B cell (primary cell): ENCODE measurements at regions not wholly inside any gene's neighbourhood (a gene's known extent, or its start where the extent isn't known, plus 50 kb on each side); places are given as distances from the start of the nearest gene placed in this dataset.

ENCODE experiments used
- ATAC-seq: fragments of 200-7000 bp; cut with Tn5 transposase; one replicate; pipeline ENCODE4 v1.10.0; 2021; ENCODE audit warnings: low read depth, mild to moderate bottlenecking, moderate number of reproducible peaks, moderate library complexity
- CTCF ChIA-PET: fragments of 350-600 bp; sonication (Branson Sonifier 250); formaldehyde crosslinking; loops from one replicate; lab custom pipeline; 2021; ENCODE audit warnings: antibody characterized with exemption, inconsistent platforms; lab: Charles Lee
- POLR2A ChIA-PET: fragments of 350-600 bp; sonication (Branson Sonifier 250); formaldehyde crosslinking; loops from one replicate; lab custom pipeline; 2021; ENCODE audit warnings: antibody characterized with exemption; lab: Charles Lee
- DNase-seq: peaks from one replicate; pipeline ENCODE4 v3.0.0; 2013
- H2AFZ ChIP-seq: 2 replicates; pipeline ENCODE4 v1.6.1; 2012; ENCODE audit warnings: mild to moderate bottlenecking, low read depth, low read length; ENCODE audit not compliant: insufficient read depth, poor library complexity, severe bottlenecking
- H3K27ac ChIP-seq, 2 donors: 1 replicate in 1 of 2; 2 replicates in 1 of 2; pipeline ENCODE4 v1.5.1; 2012 to 2013; ENCODE audit warnings: low read length in 2 of 2, mild to moderate bottlenecking in 2 of 2, moderate library complexity in 1 of 2
- H3K27me3 ChIP-seq, 4 experiments: fragments of 200-600 bp in 1 of 4; sonication (generic) in 1 of 4; replicated peaks in 1 of 4; 1 replicate in 2 of 4; 2 replicates in 2 of 4; pipeline versions ENCODE4 v1.6.1 to v1.7.0; 2013 to 2016; ENCODE audit warnings: low read length in 3 of 4, mild to moderate bottlenecking in 2 of 4, mixed read lengths in 1 of 4, moderate library complexity in 1 of 4; ENCODE audit not compliant: insufficient read depth in 4 of 4, control insufficient read depth in 3 of 4; ENCODE audit errors: control extremely low read depth in 1 of 4
- H3K36me3 ChIP-seq, 2 experiments: replicated peaks in 1 of 2; 1 replicate in 1 of 2; 2 replicates in 1 of 2; pipeline versions ENCODE4 v1.6.1 to v1.7.1; 2013; ENCODE audit warnings: low read length in 1 of 2; ENCODE audit not compliant: insufficient read depth in 2 of 2, control insufficient read depth in 1 of 2; ENCODE audit errors: control extremely low read depth in 1 of 2, extremely low read depth in 1 of 2
- H3K4me1 ChIP-seq, 2 donors: fragments of 200-600 bp in 1 of 2; sonication (generic) in 1 of 2; 1 replicate in 1 of 2; 2 replicates in 1 of 2; pipeline versions ENCODE4 v1.5.1 to v1.6.1; 2013 to 2017; ENCODE audit warnings: low read length in 2 of 2; ENCODE audit not compliant: control insufficient read depth in 2 of 2, insufficient read depth in 2 of 2
- H3K4me2 ChIP-seq: replicated peaks from 2 replicates; pipeline ENCODE3; 2012; ENCODE audit warnings: mild to moderate bottlenecking, low read depth, low read length; ENCODE audit not compliant: poor library complexity, severe bottlenecking
- H3K4me3 ChIP-seq, 5 experiments: fragments of 200-600 bp in 1 of 5; sonication (generic) in 1 of 5; 1 replicate in 3 of 5; 2 replicates in 2 of 5; pipeline versions ENCODE4 v1.5.1 to v1.7.0; 2011 to 2016; ENCODE audit warnings: low read length in 4 of 5, mild to moderate bottlenecking in 4 of 5, low read depth in 2 of 5, control low read depth in 1 of 5, moderate library complexity in 1 of 5; ENCODE audit not compliant: insufficient read depth in 1 of 5; ENCODE audit errors: control extremely low read depth in 1 of 5, extremely low read depth in 1 of 5
- H3K79me2 ChIP-seq: fragments of 200-600 bp; sonication (generic); one replicate; pipeline ENCODE4 v1.6.0; 2016; ENCODE audit warnings: low read length; ENCODE audit not compliant: control insufficient read depth, insufficient read depth
- H3K9ac ChIP-seq: fragments of 200-600 bp; sonication (generic); 2 replicates; pipeline ENCODE4 v1.6.1; 2017; ENCODE audit warnings: mild to moderate bottlenecking, low read length, moderate library complexity
- H3K9me3 ChIP-seq, 3 donors: one replicate each; pipeline versions ENCODE4 v1.6.1 to v1.7.1; 2013; ENCODE audit warnings: low read length in 2 of 3; ENCODE audit not compliant: control insufficient read depth in 2 of 3, insufficient read depth in 1 of 3; ENCODE audit errors: control extremely low read depth in 1 of 3
- H4K20me1 ChIP-seq: 2 replicates; pipeline ENCODE4 v1.6.0; 2012; ENCODE audit warnings: mild to moderate bottlenecking, low read length; ENCODE audit not compliant: insufficient read depth, control insufficient read depth, poor library complexity, severe bottlenecking
- H3K27ac Mint-ChIP-seq: one replicate; pipeline ENCODE4 v1.8.0; 2021; ENCODE audit warnings: mixed read lengths
- H3K27me3 Mint-ChIP-seq: one replicate; pipeline ENCODE4 v1.8.0; 2021; ENCODE audit warnings: mixed read lengths
- H3K4me1 Mint-ChIP-seq: one replicate; pipeline ENCODE4 v1.8.0; 2021; ENCODE audit warnings: mixed read lengths
- H3K4me3 Mint-ChIP-seq: one replicate; pipeline ENCODE4 v1.8.0; 2021; ENCODE audit warnings: mixed read lengths
- H3K9me3 Mint-ChIP-seq: one replicate; pipeline ENCODE4 v1.8.0; 2022; ENCODE audit warnings: mixed read lengths; ENCODE audit not compliant: insufficient read depth
- CTCF ChIP-seq: fragments of 200-600 bp; IDR thresholded peaks from one replicate; pipeline ENCODE4 v1.8.0; 2022; ENCODE audit warnings: antibody characterized with exemption, mild to moderate bottlenecking
- EZH2 ChIP-seq: IDR thresholded peaks from 2 replicates; pipeline ENCODE4 v1.6.1; 2012; ENCODE audit warnings: borderline replicate concordance, low read depth, mild to moderate bottlenecking, moderate library complexity, low read length; ENCODE audit not compliant: insufficient read depth, poor library complexity, severe bottlenecking
- WGBS: methylation state at CpG from one replicate; pipeline ENCODE4 v1.1.5; 2013; ENCODE audit warnings: missing lambda C conversion rate; ENCODE audit not compliant: insufficient coverage; 5-methylcytosine and 5-hydroxymethylcytosine counted together
- intact Hi-C: fragments of 100-400 bp; cut with micrococcal nuclease; formaldehyde crosslinking; loops from one replicate; pipeline ENCODE4 v1.10.0; 2022

GRCh38 chr13:53691417-53691816, 662.8 kb downstream of the OLFM4 start:
- Histone ChIP-seq H4K20me1 (no peaks in the 10 kb centered on the region), H3K4me1 (no peaks in the 10 kb centered on the region), H3K79me2 (no peaks in the 10 kb centered on the region), H3K4me2 (no peak overlapping the region), H3K27ac (no peak overlapping the region), H3K36me3 (no peaks in the 10 kb centered on the region), H3K9ac (no peak overlapping the region), H3K4me3 (no peak overlapping the region), H3K9me3 (no peaks in the 10 kb centered on the region), H3K27me3 (no peaks in the 10 kb centered on the region), H2AFZ (no peak overlapping the region)
- intact Hi-C loops, result no loop called here
- H3K27me3 Mint-ChIP-seq, result no peaks in the 10 kb centered on the region
- no CpG with 5 or more reads among the region's 2 CpGs for WGBS
- TF ChIP-seq CTCF (no peak), EZH2 (no peak)
- DNase-seq (no peak), ATAC-seq (no peak)
- H3K9me3 Mint-ChIP-seq, result peaks cover 4% of the 10 kb centered on the region
- no peaks in the 10 kb centered on the region for H3K4me1 Mint-ChIP-seq
- no peak overlapping the region for H3K27ac Mint-ChIP-seq
- ChIA-PET CTCF (no interaction called here), POLR2A (no interaction called here)
- no peak overlapping the region for H3K4me3 Mint-ChIP-seq

GRCh38 chr13:53694814-53695532, 666.4 kb downstream of the OLFM4 start:
- WGBS, result 75% methylated on average over 1 of the region's 2 CpGs

More at GRCh38 chr13:53694814-53695532, 666.4 kb downstream of the OLFM4 start:
- Mint-ChIP-seq H3K27me3 (no peaks in the 10 kb centered on the region), H3K4me1 (no peaks in the 10 kb centered on the region), H3K4me3 (no peak overlapping the region), H3K9me3 (peaks cover 7% of the 10 kb centered on the region), H3K27ac (no peak overlapping the region)
- Histone ChIP-seq H2AFZ (no peak overlapping the region), H3K79me2 (no peaks in the 10 kb centered on the region), H3K9ac (no peak overlapping the region), H3K4me1 (no peaks in the 10 kb centered on the region), H3K9me3 (peaks cover 0 to 4% (median 0%) of the 10 kb centered on the region in 3 donors), H3K4me3 (no peak overlapping the region), H3K27ac (no peak overlapping the region), H3K27me3 (no peaks in the 10 kb centered on the region), H3K36me3 (no peaks in the 10 kb centered on the region), H3K4me2 (no peak overlapping the region), H4K20me1 (no peaks in the 10 kb centered on the region)
- TF ChIP-seq EZH2 (no peak), CTCF (no peak)
- DNase-seq, result no peak
- no peak for ATAC-seq
- intact Hi-C loops, result no loop called here
- ChIA-PET CTCF (no interaction called here), POLR2A (no interaction called here)
